Upper lobe of right lung (tissue), 1 donor: ENCODE measurements at regions not wholly inside any gene's neighbourhood (a gene's known extent, or its start where the extent isn't known, plus 50 kb on each side); places are given as distances from the start of the nearest gene placed in this dataset.
"Not testable (repeated sequence)": the region's sequence is repeated elsewhere in the genome, so short reads cannot be mapped to it uniquely, and the experiment has no call there.

Experiments
- ATAC-seq: fragments of 200-7000 bp; cut with Tn5 transposase; one replicate; pipeline ENCODE4 v1.9.1; 2020; ENCODE audit warnings: mild to moderate bottlenecking, moderate library complexity
- DNase-seq: peaks from one replicate; pipeline ENCODE4 v3.0.0-alpha.2; 2020
- H3K27ac ChIP-seq: fragments of 200-600 bp; one replicate; pipeline ENCODE4 v1.8.0; 2022
- H3K27me3 ChIP-seq: fragments of 200-600 bp; one replicate; pipeline ENCODE4 v1.8.0; 2022; ENCODE audit warnings: mild to moderate bottlenecking
- H3K36me3 ChIP-seq: fragments of 200-600 bp; one replicate; pipeline ENCODE4 v1.8.0; 2022
- H3K4me1 ChIP-seq: fragments of 200-600 bp; one replicate; pipeline ENCODE4 v1.8.0; 2022
- H3K4me3 ChIP-seq: fragments of 200-600 bp; one replicate; pipeline ENCODE4 v1.8.0; 2022; ENCODE audit warnings: mild to moderate bottlenecking
- H3K9me3 ChIP-seq: fragments of 200-600 bp; one replicate; pipeline ENCODE4 v1.8.0; 2022
- intact Hi-C: fragments of 100-400 bp; cut with DNase I; formaldehyde crosslinking; loops from one replicate; pipeline ENCODE4 v1.11.0; 2022
- TF ChIP-seq, protein P1 (sequence below): fragments of 200-600 bp; IDR thresholded peaks from one replicate; pipeline ENCODE4 v1.8.0; 2022; ENCODE audit warnings: antibody characterized with exemption
- donor health status: DM: no; HTN: yes; CAD: no; lungs with severe emphysema.

DNA sequence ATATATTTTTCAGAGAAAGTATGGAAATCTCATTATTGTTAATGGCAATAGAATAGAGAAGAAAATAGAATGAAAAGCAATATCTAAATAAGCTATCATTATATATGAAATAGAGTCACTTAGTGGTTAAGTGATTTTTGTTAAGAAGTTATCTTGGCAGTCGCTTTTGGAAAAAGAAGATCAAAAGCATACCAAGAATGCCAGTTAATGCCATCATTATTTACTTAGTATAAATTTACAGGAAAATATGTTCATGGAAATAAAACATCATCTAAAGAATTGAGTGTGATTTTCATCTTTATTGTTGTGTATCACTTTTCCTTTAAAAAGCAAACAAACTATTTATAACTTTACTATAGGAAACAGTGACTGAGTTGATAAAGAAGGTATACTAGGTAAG lies 85.3 kb upstream of the GPR101 start:
- intact Hi-C loops = no loop called here

DNA sequence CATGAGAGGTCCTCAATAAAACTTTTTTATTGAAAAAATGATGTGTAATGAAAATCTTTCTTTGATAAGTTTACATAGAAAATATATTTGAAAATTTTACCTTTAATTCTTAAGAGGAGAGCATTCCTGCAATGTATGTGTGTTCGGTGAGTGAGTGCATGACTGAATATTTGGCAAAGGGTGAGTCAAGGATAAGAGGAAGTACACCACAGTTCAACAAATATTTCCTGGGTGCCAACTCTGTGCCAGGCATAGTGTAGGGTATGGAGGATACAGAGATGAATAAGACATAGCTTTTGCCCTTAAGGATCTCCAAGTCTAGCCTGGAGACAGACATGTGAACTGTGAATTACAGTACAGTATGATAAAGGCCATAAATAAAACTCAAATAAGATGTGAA lies 84.7 kb upstream of the GPR101 start:
- Histone ChIP-seq H3K4me3 (no peak overlapping the region), H3K9me3 (no peaks in the 10 kb centered on the region), H3K4me1 (no peaks in the 10 kb centered on the region), H3K27ac (no peak overlapping the region), H3K36me3 (no peaks in the 10 kb centered on the region), H3K27me3 (no peaks in the 10 kb centered on the region)
- DNase-seq = no peak
- intact Hi-C loops = no loop called here
- no peak for ATAC-seq
- TF ChIP-seq, protein P1, sequence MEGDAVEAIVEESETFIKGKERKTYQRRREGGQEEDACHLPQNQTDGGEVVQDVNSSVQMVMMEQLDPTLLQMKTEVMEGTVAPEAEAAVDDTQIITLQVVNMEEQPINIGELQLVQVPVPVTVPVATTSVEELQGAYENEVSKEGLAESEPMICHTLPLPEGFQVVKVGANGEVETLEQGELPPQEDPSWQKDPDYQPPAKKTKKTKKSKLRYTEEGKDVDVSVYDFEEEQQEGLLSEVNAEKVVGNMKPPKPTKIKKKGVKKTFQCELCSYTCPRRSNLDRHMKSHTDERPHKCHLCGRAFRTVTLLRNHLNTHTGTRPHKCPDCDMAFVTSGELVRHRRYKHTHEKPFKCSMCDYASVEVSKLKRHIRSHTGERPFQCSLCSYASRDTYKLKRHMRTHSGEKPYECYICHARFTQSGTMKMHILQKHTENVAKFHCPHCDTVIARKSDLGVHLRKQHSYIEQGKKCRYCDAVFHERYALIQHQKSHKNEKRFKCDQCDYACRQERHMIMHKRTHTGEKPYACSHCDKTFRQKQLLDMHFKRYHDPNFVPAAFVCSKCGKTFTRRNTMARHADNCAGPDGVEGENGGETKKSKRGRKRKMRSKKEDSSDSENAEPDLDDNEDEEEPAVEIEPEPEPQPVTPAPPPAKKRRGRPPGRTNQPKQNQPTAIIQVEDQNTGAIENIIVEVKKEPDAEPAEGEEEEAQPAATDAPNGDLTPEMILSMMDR = no peak

More for the DNA sequence above, 85.3 kb upstream of the GPR101 start:
- H3K36me3 ChIP-seq = no peaks in the 10 kb centered on the region
- TF ChIP-seq, protein P1 = no peak
- no peak overlapping the region for H3K27ac ChIP-seq
- H3K27me3 ChIP-seq = no peaks in the 10 kb centered on the region
- DNase-seq (no peak), ATAC-seq (no peak)
- no peaks in the 10 kb centered on the region for H3K4me1 ChIP-seq
- no peak overlapping the region for H3K4me3 ChIP-seq
- H3K9me3 ChIP-seq = no peaks in the 10 kb centered on the region

DNA sequence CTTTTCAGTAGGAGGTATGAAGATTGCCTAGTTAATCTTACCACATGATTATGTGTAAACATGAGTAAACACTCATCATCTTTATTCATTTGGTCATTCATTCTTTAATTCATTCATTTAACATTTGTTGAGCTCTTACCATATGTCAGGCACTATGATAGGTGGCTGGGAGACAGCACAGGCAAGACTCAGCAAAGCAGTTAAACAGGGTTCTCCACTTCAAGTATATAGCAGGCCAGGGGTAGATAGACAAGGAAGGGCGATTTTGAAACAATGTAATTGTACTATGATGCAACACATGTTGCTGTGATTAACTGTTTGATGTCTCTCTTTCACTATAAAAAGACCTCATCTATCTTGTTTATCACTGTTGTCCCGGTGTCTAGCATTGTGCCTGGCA lies 84.3 kb upstream of the GPR101 start:
- ATAC-seq = no peak
- no peaks in the 10 kb centered on the region for H3K9me3 ChIP-seq
- TF ChIP-seq, protein P1 = no peak

DNA sequence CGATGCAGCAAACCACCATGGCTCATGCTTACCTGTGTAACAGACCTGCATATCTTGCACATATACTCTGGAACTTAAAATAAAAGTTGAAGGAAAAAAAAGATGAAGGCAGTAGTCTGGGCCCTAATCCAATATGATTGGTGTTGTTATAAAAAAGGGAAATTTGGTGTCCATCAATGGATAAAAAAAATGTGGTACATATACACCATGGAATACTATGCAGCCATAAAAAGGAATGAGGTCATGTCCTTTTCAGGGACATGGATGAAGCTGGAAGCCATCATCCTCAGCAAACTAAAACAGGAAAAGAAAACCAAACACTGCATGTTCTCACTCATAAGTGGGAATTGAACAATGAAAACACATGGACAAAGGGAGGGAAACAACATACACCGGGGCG lies 74.1 kb upstream of the GPR101 start:
- H3K9me3 ChIP-seq, DNase-seq, intact Hi-C loops, H3K4me3 ChIP-seq, H3K27ac ChIP-seq, H3K4me1 ChIP-seq, H3K27me3 ChIP-seq, ATAC-seq, H3K36me3 ChIP-seq: not testable (repeated sequence)

More for the DNA sequence above, 84.3 kb upstream of the GPR101 start:
- Histone ChIP-seq H3K27ac (no peak overlapping the region), H3K27me3 (no peaks in the 10 kb centered on the region), H3K4me1 (no peaks in the 10 kb centered on the region), H3K4me3 (no peak overlapping the region), H3K36me3 (no peaks in the 10 kb centered on the region)
- intact Hi-C loops = no loop called here
- no peak for DNase-seq

DNA sequence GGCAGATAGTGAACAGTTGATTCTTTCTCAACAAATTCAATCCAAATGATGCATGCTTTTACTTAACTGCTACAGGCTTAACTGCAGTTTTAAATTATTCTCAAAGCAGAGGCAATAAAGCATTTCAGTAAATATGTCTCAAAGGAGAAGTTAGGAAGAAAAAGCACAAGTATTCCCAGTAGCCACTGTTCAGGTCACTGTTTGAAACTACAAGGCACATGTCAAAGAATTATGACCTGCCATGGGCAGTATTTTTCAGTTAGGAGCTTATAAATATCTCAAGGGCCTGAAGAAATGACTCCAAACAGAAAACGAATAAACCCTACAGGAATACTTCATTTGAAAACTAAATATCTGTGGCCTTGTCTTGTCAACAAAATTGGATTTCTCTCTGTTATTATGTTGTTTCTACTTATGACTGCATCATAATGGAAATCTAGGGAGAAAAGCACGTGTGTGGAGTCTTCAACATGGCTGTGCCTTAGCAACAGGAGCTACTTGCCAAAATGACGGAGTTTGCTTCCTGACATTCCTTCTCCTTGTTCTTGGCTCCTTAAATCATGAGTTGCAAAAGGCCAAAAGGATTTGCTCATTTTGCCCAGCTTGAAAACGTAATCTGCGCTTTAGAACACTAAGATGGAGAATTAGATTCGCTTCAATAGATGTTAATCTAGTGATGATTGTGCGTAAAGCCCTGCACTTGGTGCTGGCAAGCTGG lies 67.6 kb upstream of the GPR101 start:
- H3K27me3 ChIP-seq = no peaks in the 10 kb centered on the region
- H3K36me3 ChIP-seq = no peaks in the 10 kb centered on the region
- DNase-seq = no peak
- intact Hi-C loops = no loop called here
- no peaks in the 10 kb centered on the region for H3K9me3 ChIP-seq
- no peak for ATAC-seq
- TF ChIP-seq, protein P1 = no peak
- H3K4me3 ChIP-seq = no peak overlapping the region
- H3K4me1 ChIP-seq = no peaks in the 10 kb centered on the region
- no peak overlapping the region for H3K27ac ChIP-seq
